IPS DF 19.7 (cell line): ENCODE measurements at regions not wholly inside any gene's neighbourhood (a gene's known extent, or its start where the extent isn't known, plus 50 kb on each side); places are given as distances from the start of the nearest gene placed in this dataset.

Experiments used
- DNase-seq: peaks from one replicate; pipeline ENCODE4 v3.0.0-alpha.2; 2013; ENCODE audit warnings: low read depth, low spot score

GRCh38 chr5:106367281-106367680 is 1303.5 kb downstream of the EFNA5 start:
- no peak for DNase-seq

DNA sequence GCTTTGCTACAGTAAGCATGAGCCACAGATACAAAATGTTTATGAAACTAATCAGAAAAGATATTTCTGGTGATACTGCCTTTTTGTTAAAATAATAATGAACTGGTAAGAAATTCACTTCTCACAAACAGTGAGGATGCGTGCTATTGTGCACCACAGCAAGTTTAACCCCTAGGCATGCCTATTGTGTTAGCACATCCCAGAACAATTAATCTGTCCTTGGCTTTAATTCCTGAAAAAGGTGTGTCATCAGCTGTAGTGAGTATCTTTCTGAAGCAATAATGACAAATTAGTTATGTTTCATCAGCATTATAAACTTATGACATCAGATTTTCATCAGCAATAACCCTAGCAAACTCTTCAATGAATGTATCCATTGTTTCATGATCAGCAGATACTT is 1307.2 kb downstream of the EFNA5 start:
- no peak for DNase-seq

- DNase-seq: no peak
Measured at GRCh38 chr5:106361905-106362304, 1308.8 kb downstream of the EFNA5 start.

- no peak for DNase-seq
Measured at GRCh38 chr5:106331415-106331814, 1339.3 kb downstream of the EFNA5 start.

- no peak for DNase-seq
Measured at GRCh38 chr5:106324356-106324755, 1346.4 kb downstream of the EFNA5 start.

- DNase-seq: no peak
Measured at GRCh38 chr5:106321242-106321641, 1349.5 kb downstream of the EFNA5 start.

DNA sequence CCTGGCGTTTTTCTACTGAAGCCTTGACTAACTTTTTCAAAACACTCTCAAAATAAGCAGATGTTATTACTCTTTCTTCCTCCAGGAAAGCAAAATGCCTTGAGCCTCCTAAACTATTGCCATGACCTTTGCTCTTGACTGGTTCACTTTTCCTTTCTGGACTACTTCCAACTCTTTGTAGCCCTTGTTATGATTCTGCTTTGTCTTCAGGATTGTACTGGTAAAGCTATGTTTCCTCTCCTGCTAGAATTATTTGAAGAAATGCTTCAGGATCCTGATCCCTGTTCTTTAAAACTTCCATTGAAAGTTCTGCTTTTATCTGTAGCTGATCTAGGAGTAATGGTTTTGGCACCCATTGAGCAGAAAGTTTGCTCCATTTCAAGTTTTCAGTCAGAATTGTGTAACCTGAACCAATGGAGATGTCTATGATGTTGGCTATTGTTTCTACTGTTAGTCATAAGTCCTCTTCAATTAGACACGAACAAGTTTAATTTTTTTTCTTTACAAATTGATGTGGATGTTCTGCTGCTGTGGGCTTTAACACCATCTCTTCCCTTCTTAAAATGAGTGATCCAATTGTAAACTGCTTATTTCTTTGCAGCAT is 1356.4 kb downstream of the EFNA5 start:
- DNase-seq: no peak

DNA sequence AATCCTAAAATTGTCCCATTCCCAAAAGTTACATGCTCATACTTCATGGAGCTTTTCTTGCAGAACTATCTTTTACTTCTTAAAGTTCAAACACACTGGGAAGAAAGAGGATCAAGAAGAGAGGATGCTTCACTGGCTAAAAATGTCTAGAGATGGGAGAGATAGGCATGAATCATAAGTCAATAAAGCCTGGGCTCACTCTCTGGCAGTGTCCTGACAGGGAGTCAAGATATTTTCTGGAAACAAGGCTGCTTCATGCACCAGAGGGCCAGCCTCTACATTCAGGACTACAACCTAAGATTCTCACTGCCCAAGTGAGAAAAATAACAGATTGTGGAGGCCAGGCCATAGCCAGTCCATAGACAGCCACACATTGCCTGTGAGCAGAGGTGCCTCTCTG is 1358.4 kb downstream of the EFNA5 start:
- no peak for DNase-seq

DNA sequence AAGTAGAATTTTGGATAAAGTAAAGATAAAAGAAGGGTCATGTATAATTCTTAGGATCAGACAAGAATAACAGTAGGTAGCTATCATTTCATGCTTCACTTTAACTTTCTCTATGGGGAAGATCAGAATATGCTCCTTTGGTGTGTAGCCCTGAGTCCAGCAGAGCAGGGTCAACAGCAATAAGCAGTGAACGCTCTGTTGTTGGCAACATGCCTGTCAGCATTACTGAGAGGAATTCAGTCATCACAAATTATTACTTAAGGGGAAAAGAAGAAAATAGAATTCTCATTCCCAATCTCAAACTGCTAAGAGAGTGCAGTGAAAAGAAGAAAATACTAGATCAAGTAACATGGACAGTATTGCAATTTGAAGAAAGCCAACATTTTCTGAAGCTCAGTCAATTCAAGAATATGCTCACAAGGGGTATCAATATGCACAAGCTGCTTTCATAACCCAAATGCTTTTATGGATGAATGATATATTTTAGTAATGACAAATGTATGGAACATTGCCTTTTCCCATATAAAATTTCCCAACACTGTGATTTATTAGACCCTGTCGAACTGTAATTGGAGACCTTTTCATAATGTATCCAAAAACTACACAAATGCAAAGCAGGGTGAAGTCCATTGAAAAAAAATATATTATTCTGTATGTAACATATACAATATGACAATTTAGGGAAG is 1359.4 kb downstream of the EFNA5 start:
- no peak for DNase-seq

GRCh38 chr5:106307265-106307664 is 1363.5 kb downstream of the EFNA5 start:
- DNase-seq: no peak

GRCh38 chr5:106306313-106307028 is 1364.3 kb downstream of the EFNA5 start:
- no peak for DNase-seq

DNA sequence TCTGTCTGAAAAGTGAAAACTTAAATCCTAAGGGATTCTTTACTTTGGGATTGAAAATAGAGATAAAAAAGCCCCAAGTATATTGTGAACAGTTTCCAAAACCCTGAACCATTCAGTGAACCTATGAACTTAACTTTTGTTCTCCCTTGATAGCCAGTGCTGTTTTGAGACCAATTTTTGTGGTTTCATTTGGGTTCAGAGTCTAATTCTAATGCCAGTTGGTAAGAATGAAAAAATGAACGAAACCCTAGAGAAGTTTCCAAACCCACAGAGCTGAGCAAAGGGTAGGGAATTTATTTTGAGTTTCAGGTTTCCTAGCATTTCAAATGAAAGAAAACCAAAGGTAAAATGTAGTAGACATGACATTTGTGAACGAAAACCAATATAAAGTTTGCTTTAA is 1366.8 kb downstream of the EFNA5 start:
- DNase-seq: no peak

GRCh38 chr5:106292654-106293053 is 1378.1 kb downstream of the EFNA5 start:
- DNase-seq: no peak

DNA sequence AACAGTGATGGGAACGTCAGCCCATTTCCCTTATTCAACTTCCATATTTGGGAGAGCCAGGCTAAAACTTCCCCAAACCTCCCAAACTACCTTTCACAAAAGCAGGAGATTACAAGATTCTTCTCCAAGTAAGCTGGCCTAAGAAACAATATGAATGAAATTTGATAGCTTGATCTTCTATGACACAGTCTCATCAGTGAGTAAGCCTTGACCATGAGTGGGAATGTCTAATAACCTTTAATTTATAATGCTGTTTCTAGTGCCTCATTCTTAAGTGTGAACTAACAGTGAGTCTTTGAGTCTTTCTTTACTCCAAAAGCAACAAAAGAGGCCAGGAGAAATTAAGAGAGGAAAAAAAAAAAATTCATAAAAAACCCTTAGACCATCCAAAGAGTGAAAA is 1379.9 kb downstream of the EFNA5 start:
- DNase-seq: no peak

- DNase-seq: no peak
Measured at GRCh38 chr5:106288979-106289378, 1381.8 kb downstream of the EFNA5 start.

GRCh38 chr5:106277540-106278096 is 1393.1 kb downstream of the EFNA5 start:
- DNase-seq: no peak

DNA sequence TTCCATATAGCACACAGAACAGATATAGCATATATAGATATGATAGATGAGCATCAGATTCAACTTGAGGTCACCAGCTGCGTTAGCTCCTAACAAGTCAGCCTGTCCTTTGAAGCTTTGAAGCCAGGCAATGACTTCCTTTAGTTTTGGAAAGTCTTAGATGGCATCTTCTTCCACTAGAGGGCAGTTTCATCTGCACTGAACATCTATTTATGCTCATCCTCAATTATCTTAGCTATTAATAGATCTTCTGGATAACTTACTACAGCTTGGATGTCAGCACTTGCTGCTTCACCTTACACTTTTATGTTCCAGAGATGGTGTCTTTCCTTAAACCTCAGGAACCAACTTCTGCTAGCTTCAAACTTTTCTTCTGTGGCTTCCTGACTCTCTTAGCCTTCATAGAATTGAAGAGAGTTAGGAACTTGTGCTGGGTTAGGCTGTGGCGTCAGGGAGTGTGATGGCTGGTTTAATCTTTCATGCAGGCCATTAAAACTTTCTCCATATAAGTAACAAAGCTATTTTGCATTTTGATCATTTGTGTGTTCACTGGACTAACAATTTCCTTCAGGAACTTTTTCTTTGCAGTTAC is 1401.4 kb downstream of the EFNA5 start:
- peak; percentile 5 for DNase-seq

DNA sequence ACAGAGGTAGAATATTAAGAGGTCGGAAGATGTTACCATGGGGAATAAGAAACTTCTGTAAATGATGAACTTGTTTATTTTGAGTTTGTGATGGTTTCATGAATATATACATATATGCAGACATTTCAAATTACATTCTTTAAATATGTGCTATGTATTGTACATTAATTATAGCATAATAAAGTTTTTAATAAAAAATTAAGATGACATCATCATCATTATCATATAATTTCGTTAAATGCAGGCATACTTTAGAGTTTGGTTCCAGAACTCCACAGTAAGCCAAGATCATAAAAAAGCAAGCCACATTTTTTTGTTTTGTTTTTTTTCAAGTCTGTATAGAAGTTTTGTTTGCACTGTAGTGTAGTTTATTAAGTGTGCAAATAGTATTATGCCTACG is 1403.5 kb downstream of the EFNA5 start:
- DNase-seq: no peak

DNA sequence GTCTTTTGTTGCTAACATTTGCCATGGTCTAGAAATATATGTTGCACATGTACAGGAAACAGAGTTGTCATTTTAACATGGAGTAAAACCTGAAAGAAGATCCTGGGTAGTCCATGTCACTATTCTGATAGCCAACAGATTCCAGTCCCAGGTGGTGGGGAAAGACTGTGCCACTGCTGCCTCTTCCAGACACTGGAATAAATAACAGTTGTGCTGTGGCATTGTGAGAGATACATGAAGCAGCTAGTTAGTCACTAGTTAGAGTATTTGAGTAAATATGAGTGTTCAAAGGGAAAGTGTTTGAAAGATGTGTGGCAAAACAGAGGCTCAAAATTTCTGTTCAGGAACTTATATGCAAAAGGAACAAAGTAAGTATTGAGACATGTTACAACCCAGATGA is 1408.3 kb downstream of the EFNA5 start:
- DNase-seq: no peak

DNA sequence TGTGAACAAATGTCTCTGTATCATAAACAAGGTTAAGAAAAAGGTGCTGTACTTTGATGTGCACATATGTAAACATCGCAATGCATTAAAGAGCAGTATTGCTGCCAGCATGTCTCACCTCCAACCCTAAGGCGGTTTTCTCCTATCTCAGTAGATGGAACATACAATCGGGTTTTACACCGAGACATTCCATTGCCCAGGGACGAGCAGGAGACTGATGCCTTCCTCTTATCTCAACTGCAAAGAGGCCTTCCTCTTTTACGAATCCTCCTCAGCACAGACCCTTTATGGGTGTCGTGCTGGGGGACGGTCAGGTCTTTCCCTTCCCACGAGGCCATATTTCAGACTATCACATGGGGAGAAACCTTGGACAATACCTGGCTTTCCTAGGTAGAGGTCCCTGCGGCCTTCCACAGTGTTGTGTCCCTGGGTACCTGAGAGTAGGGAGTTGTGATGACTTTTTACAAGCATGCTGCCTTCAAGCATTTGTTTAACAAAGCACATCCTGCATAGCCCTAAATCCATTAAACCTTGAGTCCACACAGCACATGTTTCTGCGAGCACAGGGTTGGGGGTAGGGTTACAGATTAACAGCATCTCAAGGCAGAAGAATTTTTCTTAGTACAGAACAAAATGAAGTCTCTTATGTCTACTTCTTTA is 1411.2 kb downstream of the EFNA5 start:
- DNase-seq: peak; percentile 5

GRCh38 chr5:106258591-106259125 is 1412.1 kb downstream of the EFNA5 start:
- no peak for DNase-seq
